CD4-positive, alpha-beta T cell treated with Interleukin-4 for 1 hour (primary cell): ENCODE measurements at regions not wholly inside any gene's neighbourhood (a gene's known extent, or its start where the extent isn't known, plus 50 kb on each side); places are given as distances from the start of the nearest gene placed in this dataset.
"Not testable (repeated sequence)": the region's sequence is repeated elsewhere in the genome, so short reads cannot be mapped to it uniquely, and the experiment has no call there.

Source experiments
- DNase-seq, 2 donors: peaks; one replicate each; pipeline ENCODE4 v3.0.0-alpha.2; 2020 to 2022

- no peak for DNase-seq
Measured at GRCh38 chr4:20046931-20047677, 204.6 kb upstream of the SLIT2 start.

GRCh38 chr4:20046179-20046578 is 205.5 kb upstream of the SLIT2 start:
- no peak for DNase-seq

GRCh38 chr4:20044966-20045365 is 206.7 kb upstream of the SLIT2 start:
- DNase-seq, result no peak

- DNase-seq, result no peak
Measured at GRCh38 chr4:20044502-20044911, 207.2 kb upstream of the SLIT2 start.

- DNase-seq, result no peak
Measured at GRCh38 chr4:20043991-20044390, 207.7 kb upstream of the SLIT2 start.

- DNase-seq, result no peak
Measured at GRCh38 chr4:20042769-20043168, 208.9 kb upstream of the SLIT2 start.

GRCh38 chr4:20041839-20042407 is 209.8 kb upstream of the SLIT2 start:
- DNase-seq, result no peak

- no peak for DNase-seq
Measured at GRCh38 chr4:20037745-20038144, 214.0 kb upstream of the SLIT2 start.

- DNase-seq, result no peak
Measured at GRCh38 chr4:20030108-20030507, 221.6 kb upstream of the SLIT2 start.

GRCh38 chr4:20028645-20029044 is 223.1 kb upstream of the SLIT2 start:
- DNase-seq, result no peak

- DNase-seq, result no peak
Measured at GRCh38 chr4:20026456-20026855, 225.2 kb upstream of the SLIT2 start.

- no peak for DNase-seq
Measured at GRCh38 chr4:20022471-20022870, 229.2 kb upstream of the SLIT2 start.

- no peak for DNase-seq
Measured at GRCh38 chr4:20020056-20020455, 231.6 kb upstream of the SLIT2 start.

GRCh38 chr4:20019310-20020015 is 232.2 kb upstream of the SLIT2 start:
- DNase-seq, result no peak

GRCh38 chr4:20017777-20018115 is 234.0 kb upstream of the SLIT2 start:
- no peak for DNase-seq

- no peak for DNase-seq
Measured at GRCh38 chr4:20017070-20017776, 234.5 kb upstream of the SLIT2 start.

- no peak for DNase-seq
Measured at GRCh38 chr4:20015636-20016224, 236.0 kb upstream of the SLIT2 start.

- DNase-seq, result not testable (repeated sequence)
Measured at GRCh38 chr4:20003836-20004558, 247.7 kb upstream of the SLIT2 start.

- no peak for DNase-seq
Measured at GRCh38 chr4:19999775-20000414, 251.8 kb upstream of the SLIT2 start.

- DNase-seq, result no peak
Measured at GRCh38 chr4:19999276-19999675, 252.4 kb upstream of the SLIT2 start.

- no peak for DNase-seq
Measured at GRCh38 chr4:19993242-19993641, 258.5 kb upstream of the SLIT2 start.

- no peak for DNase-seq
Measured at GRCh38 chr4:19992471-19993093, 259.1 kb upstream of the SLIT2 start.
